ENCODE measurements at regions not wholly inside any gene's neighbourhood (a gene's known extent, or its start where the extent isn't known, plus 50 kb on each side); places are given as distances from the start of the nearest gene placed in this dataset.

GRCh38 chr16:8200839-8201238 lies 389.5 kb downstream of the TMEM114 start:
- no peak for DNase-seq (ENCODE audit: low read depth in 2 of 3, low spot score in 2 of 3)

GRCh38 chr16:8199390-8199789 lies 390.9 kb downstream of the TMEM114 start:
- DNase-seq (ENCODE audit: low read depth in 2 of 3, low spot score in 2 of 3) = no peak

- DNase-seq (ENCODE audit: low read depth in 2 of 3, low spot score in 2 of 3) = no peak
Observed at GRCh38 chr16:8194794-8195193, 395.5 kb downstream of the TMEM114 start.

- no peak for DNase-seq (ENCODE audit: low read depth in 2 of 3, low spot score in 2 of 3)
Observed at GRCh38 chr16:8188841-8189240, 401.5 kb downstream of the TMEM114 start.

- no peak for DNase-seq (ENCODE audit: low read depth in 2 of 3, low spot score in 2 of 3)
Observed at GRCh38 chr16:8187782-8188372, 402.4 kb downstream of the TMEM114 start.

- DNase-seq (ENCODE audit: low read depth in 2 of 3, low spot score in 2 of 3) = no peak
Observed at GRCh38 chr16:8184854-8185253, 405.5 kb downstream of the TMEM114 start.

- no peak for DNase-seq (ENCODE audit: low read depth in 2 of 3, low spot score in 2 of 3)
Observed at GRCh38 chr16:8183176-8184099, 406.9 kb downstream of the TMEM114 start.

- no peak for DNase-seq (ENCODE audit: low read depth in 2 of 3, low spot score in 2 of 3)
Observed at GRCh38 chr16:8182761-8183160, 407.6 kb downstream of the TMEM114 start.

DNA sequence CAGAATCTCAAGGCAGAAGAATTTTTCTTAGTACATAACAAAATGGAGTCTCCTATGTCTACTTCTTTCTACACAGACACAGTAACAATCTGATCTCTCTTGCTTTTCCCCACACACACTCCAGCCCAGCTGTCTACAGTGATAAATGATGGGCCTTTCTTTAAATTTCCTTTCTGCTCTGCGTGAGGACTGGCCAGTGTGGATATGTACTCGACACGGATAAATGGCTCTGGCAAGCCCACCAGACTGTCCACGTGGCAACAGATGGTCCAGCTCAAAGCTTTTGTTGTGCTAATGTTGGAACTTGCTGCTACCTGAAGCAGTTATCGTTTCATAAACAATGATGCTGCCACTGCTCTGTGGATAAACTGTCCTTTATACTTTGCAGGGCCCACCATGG lies 410.7 kb downstream of the TMEM114 start:
- DNase-seq (ENCODE audit: low read depth in 2 of 3, low spot score in 2 of 3) = no peak

DNA sequence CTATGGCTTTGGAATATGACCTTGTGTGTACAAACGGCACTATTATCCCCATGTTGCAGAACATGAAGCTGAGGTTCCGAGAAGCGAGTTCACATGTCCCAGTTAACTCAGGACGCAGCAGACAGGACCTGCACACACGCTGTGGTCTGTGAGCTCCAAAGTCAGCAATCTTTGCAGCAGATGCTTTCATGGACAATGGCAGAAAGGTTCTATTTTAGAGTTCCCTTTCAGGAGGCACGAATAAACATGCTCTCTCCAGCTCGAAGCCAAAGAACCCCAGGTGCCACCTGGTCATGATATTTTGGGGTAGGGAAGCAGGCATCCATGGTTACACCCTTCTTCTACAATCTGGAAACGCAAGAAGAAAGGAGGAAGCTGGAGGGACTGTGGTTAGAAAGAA lies 412.0 kb downstream of the TMEM114 start:
- no peak for DNase-seq (ENCODE audit: low read depth in 2 of 3, low spot score in 2 of 3)

DNA sequence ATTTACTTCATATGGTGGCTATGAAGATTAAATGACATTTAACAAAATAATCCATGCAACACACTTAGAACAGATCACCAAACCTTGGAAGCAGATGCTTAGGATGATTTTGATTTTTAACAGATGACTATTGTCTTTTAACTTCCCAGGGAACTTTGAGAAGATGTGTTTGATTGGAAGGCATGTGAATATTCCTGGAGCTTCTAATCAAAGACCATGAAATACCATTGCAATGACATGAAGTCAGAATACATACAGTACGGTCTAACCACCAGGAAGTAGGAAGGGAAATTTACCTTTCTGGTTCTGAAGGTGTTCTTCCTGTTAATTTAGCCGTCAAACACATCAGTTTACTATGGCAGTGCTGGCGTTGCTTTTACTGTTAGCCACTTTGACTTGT lies 414.9 kb downstream of the TMEM114 start:
- no peak for DNase-seq (ENCODE audit: low read depth in 2 of 3, low spot score in 2 of 3)

GRCh38 chr16:8173111-8173644 lies 417.1 kb downstream of the TMEM114 start:
- peak in 1 of 3 experiments; percentile 4 for DNase-seq (ENCODE audit: low read depth in 2 of 3, low spot score in 2 of 3)

- DNase-seq (ENCODE audit: low read depth in 2 of 3, low spot score in 2 of 3) = no peak
Observed at GRCh38 chr16:8172551-8172950, 417.8 kb downstream of the TMEM114 start.

- no peak for DNase-seq (ENCODE audit: low read depth in 2 of 3, low spot score in 2 of 3)
Observed at GRCh38 chr16:8168016-8168415, 422.3 kb downstream of the TMEM114 start.

GRCh38 chr16:8167436-8167835 lies 422.9 kb downstream of the TMEM114 start:
- DNase-seq (ENCODE audit: low read depth in 2 of 3, low spot score in 2 of 3) = no peak

DNA sequence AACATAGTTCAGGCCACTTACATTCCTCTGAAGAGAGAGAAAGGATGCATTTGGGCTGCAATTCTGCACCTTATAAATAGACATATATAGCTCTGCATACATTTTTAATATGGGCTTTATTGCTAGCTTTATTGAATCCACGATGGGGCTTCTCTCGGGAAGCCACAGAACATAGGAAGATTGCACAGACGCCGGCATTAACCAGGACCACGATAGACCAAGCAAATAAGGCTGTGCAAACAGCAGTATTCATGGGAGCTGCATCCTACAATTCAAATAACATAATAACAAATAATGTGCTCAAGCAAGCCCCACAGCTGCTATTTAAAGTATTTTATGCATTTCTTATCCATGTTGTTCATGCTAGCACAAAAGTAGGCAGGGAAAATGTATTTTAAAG lies 432.3 kb downstream of the TMEM114 start:
- no peak for DNase-seq (ENCODE audit: low read depth in 2 of 3, low spot score in 2 of 3)

- no peak for DNase-seq (ENCODE audit: low read depth in 2 of 3, low spot score in 2 of 3)
Observed at GRCh38 chr16:8155275-8155674, 435.0 kb downstream of the TMEM114 start.

GRCh38 chr16:8146256-8147012 lies 443.9 kb downstream of the TMEM114 start:
- no peak for DNase-seq (ENCODE audit: low read depth in 2 of 3, low spot score in 2 of 3)

GRCh38 chr16:8138666-8139065 lies 451.6 kb downstream of the TMEM114 start:
- no peak for DNase-seq (ENCODE audit: low read depth in 2 of 3, low spot score in 2 of 3)

DNA sequence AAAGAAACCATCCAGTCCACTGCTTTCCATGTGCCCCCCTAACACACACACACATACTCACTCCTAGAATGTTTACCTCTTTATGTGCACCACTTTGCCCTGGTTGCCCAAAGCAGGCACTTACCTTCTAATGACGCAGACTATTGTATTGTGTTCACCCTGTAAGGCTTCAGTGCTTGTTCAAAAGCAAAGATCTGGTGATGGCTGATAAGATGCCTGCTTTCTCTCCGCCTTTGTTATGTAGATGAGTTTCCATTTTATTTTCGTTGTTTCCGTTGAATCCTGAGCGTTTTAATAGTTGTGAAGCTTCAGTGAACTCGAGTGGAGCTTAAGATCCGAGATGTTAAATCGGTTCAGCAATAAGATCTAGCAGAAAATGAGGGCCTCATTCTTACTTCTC lies 452.7 kb downstream of the TMEM114 start:
- no peak for DNase-seq (ENCODE audit: low read depth in 2 of 3, low spot score in 2 of 3)

- no peak for DNase-seq (ENCODE audit: low read depth in 2 of 3, low spot score in 2 of 3)
Observed at GRCh38 chr16:8130197-8130596, 460.1 kb downstream of the TMEM114 start.

GRCh38 chr16:8127070-8127469 lies 463.2 kb downstream of the TMEM114 start:
- no peak for DNase-seq (ENCODE audit: low read depth in 2 of 3, low spot score in 2 of 3)
